8988T (cell line): ENCODE measurements at regions not wholly inside any gene's neighbourhood (a gene's known extent, or its start where the extent isn't known, plus 50 kb on each side); places are given as distances from the start of the nearest gene placed in this dataset.

Experiments used
- DNase-seq: peaks from one replicate; pipeline ENCODE4 v3.0.0; 2011

DNA sequence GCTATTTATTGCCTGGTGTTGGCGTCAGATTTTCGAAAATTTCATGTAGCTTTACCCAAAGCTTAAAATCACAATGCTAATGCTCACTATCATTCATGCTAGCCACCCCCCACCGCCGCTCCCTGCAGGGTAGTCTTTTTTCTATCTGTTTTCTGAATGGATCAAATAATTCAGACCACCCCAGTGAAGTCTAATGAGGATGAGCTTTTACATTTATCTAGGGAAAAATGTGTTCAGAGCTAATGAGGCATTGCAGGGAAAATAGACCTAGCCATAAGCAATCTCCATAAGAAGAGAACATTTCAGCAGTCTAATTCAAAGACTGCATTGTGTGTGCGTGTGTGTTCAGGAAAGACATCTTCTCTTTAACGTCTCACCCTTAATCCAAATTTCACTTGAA, 533.0 kb upstream of the PRMT6 start:
- DNase-seq = no peak

DNA sequence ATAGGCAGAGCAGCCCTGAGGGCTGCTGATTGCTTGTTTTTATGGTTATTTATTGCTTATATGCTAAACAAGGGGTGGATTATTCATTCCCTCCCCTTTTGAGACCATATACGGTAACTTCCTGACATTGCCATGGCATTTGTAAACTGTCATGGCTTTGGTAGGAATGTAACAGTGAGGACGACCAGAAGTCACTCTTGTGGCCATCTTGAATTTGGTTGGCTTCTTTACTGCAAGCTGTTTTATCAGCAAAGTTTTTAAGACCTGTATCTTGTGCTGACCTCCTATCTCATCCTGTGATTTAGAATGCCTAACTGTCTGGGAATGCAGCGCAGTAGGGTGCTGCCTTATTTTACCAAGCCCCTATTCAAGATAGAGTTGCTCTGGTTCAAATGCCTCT, 531.8 kb upstream of the PRMT6 start:
- DNase-seq = no peak

DNA sequence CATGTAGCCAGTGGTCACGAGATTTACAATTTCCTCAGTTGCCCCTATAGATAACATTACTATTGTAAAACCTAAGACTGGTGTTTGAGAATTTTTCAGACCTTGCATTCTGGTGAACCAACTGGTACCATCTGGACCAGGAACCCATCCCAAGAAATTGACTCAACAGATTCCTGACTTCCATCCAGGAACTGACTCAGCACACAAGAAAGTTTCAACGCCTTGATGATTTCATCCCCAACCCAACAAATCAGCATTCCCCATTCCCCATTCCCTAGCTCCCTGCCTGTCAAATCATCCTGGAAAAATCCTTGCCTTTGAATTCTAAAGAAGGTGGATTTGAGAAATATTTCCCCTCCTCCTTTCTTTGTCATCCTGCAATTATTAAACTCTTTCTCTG, 529.8 kb upstream of the PRMT6 start:
- no peak for DNase-seq

DNA sequence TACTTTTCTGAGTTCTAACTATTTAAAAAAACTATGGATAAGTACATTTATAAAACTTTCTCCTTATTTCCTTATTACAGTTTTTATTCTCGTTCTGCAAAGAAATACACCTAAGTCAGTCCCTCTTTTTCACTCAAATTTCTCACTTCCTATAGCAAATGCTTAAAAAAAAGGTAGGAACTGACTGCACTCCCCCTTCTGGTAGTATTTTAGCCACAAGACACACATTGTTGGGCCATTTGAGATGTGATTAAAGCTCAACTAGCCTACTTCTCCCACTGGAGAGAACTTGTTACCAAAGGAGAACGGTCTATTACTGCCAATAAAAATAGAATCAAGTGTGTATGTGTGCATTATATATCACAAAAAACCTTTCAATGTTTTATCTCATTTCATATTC, 521.9 kb upstream of the PRMT6 start:
- DNase-seq = no peak

DNA sequence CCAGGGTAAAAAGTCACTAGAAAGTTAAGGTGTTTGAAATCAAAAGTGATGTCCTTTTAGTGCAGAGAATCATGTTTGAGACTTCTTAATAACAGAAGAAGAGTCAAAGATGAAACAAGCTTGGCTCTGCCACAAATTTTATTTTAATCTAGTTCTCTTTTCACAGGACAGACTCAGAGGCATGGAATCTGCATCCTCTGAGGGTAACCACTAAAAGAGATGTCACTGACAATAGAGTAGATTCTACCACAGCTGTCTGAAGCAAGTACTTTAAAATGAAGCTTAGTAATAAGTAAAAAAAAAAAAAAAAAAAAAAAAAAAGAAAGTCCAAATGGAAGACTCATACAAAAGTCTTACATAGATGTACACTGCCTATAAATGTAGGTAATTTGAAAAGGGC, 519.7 kb upstream of the PRMT6 start:
- no peak for DNase-seq

DNA sequence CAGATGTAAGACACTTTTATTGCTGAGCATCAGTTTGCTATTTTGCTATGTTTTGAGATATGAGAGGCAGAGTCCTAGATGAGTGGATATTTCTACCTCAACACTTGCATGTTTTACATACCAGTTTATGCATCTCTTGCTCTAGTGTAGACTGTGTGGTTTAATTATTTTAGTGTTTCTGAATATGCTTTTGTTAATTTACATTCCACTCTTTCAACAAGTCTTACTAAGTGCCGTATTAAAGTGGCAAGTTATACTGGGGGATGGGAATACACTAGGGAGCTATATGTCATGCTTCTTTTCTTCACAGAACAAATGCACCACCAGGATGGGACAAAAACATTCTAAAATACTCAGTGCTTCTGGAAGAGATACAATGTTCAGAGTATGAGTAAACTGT, 507.7 kb upstream of the PRMT6 start:
- DNase-seq = no peak

DNA sequence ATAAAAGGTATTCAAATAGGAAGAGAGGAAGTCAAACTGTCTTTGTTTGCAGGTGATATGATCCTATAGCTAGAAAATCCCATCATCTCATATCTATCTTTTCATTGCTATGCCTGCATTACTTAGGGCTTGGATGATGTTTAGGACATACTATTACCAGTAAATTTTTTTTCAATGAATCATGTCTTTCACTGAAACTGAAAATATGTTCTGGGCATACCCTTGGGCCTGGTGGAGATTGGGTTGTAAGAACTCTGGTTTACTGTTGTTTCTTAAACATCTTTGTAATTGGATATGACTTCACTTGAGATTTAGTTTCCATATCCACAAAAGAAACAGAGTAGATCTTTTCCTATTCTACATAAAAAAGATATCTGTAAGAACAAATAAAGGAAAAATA, 502.2 kb upstream of the PRMT6 start:
- DNase-seq = no peak

DNA sequence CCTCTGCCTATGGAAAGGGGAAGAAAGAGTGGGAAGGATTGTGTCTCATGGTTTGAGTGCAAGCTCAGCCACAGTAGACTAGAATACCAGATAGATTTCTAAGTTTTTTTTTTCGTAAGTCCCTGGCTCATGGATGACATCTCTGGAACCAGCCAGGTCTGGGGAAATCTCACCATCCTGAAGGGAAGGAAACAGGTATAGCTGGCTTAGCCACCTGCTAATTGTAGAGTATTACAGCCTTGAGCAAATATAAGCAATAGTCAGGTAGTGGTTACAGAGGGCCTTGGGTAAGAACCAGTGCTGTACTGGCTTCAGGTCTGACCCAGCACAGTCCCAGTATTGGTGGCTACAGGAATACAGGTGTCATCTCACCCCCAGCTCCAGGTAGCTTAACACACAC, 500.9 kb upstream of the PRMT6 start:
- DNase-seq = no peak

DNA sequence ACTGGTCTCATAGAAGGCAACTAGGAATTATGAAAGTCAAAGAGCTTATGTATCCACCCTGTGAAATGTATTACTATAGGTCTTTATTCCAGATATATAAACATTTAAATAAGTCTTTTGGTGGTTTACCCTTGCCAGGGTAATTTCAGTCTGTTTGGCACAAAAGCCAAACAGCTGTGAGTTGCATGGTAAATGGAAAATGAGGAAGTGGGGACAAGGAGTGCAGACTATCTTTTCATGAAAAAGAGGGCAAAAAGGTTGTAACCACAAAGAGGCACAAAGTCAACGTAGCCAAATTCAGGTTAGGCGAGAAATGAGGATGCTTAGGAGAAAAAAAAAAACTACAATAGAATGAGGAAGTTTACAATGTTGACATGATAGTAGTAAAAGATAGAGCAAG, 492.3 kb upstream of the PRMT6 start:
- DNase-seq = no peak

DNA sequence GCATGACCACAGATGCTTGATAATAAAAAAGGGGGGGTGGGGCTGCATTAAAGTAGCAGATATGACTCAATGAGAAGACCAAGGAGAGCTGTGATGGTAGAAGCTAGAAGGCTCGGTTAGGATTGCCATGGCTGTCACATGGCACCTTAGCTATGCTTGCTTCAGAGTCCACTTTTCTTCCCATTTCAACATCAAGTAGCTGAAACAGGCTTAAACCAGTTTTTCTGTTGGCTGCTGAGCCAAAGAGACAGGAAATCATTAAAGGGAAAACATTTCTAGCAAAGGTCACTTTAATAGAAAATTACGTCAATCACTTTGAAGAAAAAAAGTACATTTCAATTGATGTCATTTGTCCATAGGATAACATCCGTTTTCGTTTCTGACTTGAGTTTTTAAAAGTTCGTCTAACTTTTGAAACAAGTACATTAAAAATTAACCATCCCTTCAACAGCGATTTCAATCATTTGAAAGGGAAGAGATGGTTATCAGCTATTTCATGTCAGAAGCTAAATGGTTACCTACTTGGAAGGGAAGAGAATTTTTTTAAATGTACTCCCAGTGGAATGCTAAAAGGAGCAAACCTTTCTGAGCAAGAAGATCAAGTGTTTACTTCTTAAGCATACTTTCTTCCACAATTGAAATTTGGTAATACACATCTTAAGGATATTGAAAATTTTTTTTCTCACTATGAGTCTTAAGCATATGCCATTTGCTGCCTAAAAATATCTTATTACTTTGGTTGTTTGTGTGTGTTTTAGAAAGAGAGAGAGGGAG, 488.1 kb upstream of the PRMT6 start:
- no peak for DNase-seq

DNA sequence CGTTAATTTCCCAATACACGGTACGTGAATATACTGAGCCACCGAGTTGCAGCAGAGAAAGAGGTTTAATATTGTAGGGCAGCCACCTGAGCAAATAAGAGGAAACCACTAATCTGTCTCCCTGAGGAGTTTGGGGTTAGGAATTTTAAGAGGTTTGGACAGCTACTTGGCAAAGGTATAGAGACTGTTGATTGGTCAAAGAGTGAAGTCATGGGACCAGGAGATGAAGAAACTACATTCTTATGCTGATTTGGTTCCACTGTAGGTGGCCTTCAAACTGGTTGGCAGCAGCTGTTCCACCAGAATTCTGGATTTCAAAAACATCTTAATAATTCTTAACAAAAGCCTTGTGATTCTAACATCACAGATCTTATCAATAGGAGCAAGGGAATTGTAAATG, 485.4 kb upstream of the PRMT6 start:
- DNase-seq = no peak

DNA sequence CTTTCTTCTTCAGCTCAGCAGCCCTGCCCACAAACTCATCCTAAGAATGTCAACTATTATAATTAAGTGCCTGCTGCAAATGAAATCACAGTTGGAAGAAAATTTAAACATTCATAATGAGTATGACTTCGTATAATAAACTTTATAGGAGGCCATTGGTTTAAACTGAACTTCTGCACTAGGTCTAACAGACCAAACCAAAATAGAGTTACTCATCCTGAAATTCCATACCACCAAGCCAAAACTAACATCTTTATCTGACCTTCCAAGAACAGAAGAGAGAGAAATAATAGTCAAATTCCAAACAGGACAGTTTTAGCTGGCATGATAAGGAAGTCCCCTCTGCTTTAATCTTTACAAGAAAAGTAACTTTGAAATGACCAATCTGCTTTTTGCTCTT, 472.4 kb upstream of the PRMT6 start:
- DNase-seq = no peak

DNA sequence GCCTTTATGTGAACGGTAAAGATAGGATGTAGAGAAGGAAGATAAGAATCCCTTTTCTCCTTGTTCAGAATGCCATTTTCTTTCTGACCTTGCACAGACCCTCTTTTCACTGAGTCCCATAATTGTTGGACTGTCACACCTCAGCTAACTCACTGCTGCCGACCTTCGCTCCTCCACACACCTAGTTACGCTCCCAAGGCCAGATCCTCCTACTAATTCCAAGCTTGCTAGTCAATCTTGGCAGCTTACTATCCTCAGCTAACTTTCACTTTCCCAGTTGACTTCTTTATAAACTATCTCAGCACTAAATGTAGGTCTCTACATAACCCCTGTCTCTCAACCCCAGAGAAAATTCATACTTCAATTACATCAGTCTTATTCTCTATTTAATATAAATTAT, 471.8 kb upstream of the PRMT6 start:
- DNase-seq = no peak

DNA sequence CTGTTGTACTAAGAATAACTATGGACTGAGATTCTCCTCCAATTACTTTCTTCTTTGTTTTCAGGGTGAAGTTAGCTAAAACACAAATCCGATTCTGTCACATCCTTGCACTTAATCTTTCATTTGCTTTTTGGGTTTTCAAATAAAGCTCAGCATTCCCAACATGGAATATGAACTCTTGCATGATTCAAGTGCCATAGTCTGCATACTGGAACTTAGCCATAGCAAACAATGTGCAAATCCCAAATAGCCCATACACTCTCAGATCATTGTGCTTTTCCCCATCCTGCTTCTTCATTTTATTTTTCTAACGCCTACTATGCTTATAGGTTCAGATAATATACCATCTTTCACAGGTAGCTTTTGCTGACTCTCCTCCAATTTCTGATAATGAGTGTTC, 455.8 kb upstream of the PRMT6 start:
- DNase-seq = no peak

DNA sequence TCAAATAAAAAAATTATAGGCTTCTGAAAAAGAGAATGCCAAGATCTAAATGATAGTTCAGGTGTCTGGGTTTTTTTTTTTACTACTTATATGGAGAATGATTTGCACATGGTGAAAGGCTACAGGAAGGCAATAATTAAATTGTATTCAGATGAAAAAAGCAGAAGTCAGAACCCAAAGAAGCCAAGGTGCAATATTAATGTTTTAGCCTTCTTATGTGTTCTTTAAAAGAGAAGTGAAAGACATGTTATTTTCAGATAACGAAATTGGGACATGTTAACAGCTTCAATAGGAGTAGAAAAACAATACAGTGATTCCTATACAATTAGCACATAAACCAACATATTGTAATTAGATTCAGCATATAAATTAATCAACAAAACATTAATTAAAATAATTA, 452.9 kb upstream of the PRMT6 start:
- no peak for DNase-seq

DNA sequence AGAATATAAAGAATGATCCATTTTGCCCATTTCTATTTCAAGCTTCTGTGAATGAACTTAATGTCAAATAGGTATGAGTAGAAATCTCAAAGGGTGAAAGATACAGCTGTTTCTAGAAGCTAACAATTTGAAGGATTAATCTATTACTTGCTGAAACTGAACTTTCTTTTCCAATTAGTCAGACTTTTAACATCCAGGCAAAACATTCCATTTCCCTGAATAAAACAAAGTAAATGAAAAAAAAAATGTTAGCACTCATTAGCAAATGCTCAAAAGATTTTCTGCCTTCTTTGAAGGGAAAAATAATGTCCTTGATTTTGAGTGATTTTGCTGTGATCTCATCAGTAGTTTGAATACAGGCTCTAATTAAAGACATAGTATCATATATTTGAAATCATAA, 447.6 kb upstream of the PRMT6 start:
- DNase-seq = no peak

DNA sequence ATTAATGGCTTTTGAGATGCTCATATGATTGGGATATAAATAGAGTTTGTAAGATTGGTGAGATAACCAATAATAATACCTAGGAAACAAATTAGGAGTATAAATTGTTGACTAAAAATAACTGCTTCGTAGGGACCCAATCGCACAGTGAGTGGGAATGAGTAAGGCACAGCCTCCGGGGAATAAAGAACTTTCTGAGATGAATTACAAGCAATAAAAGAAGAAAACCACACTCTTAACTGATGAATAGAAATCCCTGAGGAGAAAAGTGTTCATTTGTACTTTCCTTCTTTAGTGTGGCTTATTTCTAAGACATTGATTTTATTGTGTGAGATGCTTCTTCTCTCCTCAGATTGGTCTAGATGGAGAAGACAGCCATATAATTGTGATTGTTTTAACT, 443.4 kb upstream of the PRMT6 start:
- DNase-seq = no peak

DNA sequence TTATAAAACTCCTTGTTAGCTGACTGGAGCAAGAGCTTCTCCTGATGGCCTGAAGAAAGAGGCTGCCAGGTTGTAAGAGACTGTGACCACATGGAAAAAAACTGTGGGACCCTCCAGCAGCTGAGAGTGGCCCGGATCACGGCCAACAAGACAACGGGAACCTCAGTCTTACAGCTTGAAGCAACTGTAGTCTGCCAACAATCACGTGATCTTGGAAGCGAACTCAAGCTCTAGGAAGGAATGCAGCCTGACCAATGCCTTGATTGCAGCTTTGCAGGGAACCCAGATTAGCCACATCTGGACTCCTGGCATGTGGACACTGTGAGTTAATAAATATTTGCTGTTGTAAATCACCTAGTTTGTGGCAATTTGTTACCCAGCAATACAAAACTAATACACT, 442.6 kb upstream of the PRMT6 start:
- DNase-seq = no peak

DNA sequence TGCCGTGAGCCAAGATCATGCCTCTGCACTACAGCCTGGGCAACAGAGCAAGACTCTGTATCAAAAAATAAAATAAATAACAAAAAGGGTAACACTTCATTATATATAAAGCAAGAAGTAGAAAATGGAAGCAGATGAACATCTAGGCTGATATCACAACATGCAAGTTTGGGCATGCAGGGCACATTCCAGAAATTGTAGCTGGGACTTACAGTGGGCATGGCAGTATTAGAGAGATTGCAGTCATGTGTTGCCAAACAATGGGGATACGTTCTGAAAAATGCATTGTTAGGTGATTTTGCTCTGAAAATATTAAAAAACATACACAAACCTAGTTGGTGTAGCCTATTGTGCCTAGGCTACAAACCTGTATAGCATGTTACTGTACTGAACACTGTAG, 441.0 kb upstream of the PRMT6 start:
- DNase-seq = no peak

DNA sequence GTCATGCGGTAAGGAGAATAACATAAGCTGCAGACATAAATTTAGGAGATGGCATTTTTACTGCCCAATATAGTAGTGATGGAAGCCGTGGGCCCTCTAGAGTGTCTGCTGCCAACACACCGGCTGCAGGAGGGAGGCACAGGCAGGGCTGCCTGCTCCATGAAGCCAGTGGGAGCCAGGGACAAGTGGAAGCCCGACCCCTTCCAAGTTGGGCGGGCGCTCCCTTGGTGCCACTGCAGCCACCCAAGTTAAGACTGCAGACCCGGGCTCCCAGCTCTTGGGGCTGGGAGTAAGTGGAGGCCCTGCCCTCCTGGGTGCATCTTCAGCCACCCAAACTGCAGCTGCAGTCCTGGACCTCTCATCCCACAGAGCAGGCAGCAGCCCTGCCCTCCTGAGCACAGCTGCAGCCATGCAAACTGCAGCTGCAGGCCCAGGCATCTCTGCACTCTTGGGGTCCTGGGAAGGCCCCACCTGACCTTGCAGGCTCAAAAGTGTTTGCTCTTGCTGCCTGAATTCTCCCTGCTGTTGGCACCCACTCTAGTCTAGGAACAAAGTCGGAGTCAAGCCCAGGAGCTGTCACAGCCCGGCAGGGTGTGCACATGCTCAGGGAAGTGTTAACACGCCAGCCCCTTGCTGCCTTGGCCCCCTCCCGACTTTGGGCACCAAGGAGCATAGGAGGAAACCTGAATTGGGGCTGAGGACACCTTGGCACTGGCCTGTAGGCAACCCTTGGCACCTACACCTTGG, 437.2 kb upstream of the PRMT6 start:
- no peak for DNase-seq

DNA sequence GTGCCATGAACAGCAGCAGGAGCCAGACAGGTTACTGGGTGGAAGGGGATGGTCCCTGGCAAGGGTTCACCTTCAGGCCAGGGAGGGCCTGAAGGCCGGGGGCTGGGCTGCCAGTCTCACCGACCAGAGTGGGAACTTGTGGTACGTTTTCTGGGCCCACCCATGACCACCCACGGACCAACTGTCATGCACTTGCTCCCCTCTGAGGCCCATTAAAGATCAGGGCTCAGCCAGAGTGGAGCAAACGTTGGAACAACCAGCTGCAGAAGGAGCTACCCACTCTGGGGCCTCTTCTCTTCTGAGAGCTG, 436.7 kb upstream of the PRMT6 start:
- no peak for DNase-seq

DNA sequence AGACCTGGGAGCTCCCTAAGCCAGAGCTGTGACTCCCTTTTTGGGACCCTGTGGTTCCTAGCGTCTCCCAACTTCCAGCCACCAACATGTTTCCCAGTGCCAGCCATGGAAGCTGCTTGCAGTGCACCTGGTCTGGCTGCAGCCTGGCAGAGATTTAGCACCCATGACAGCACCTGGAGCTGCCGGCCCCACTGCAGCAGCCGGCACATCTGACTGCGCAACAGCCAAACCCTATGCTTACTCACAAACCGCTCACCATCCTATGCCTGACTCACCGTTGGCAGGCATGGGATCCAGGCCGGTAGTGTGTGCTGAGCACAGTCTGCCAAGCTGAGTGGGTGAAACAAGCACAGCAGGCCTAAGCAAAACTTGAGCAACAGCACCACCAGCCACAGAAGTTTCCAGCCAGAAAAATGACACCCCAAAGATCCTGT, 435.9 kb upstream of the PRMT6 start:
- DNase-seq = peak; percentile 25

DNA sequence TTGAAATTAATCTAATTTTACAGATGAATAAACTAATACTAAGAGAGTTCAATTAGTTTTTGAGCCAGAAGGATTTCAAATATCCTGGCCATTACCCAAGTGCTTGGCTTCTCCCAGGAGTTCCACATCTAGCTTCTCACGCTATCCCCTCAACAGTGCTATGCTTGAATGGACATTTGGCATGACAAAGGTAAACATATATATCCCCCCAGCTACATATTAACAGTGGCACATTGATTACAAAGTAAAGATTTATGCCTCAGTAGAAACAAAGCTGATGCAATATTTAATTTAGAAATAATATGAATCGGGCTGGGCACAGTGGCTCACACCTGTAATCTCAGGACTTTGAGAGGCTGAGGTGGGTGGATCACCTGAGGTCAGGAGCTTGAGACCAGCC, 434.6 kb upstream of the PRMT6 start:
- no peak for DNase-seq

DNA sequence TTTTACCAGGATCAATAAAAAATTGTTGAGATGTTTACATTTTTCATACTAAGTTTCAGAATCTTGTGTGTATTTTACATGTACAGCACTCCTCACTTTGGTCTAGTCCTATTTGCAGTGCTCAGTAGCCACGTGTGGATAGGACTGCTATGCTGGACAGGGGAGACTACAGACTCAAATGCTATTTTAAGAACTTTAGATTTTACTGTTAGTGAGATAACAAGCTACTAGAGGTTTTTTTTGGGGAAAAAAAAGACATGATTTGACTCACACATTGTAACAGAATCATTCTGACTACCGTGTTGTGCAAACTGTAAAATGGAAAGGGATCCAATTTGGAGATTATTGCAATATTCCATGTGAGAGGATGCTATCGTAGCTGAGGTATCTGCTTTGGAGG, 418.9 kb upstream of the PRMT6 start:
- DNase-seq = no peak

DNA sequence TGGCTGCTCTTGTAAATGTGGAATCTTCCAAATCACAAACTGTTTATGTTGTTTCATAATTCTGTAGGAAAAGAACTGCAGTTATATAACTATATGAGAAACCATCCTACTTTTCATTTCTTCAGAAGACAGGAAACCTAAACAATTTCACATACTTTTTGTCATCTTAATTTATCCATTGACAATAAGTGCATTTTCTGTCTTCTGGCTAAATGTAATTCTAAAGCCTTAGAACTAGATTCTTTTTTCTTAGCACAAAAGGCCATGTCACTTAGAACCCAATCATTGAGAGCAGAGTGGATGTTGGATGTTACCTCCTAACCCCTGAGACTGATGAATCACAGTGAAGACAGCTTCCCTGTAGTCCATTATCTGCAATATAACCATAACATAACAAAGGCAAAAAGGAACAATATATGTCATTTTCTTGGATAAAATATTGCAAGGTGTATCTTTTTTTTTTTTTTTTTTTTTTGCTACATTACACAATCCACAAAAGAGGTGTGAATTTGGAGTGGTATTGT, 410.2 kb upstream of the PRMT6 start:
- no peak for DNase-seq
